GM18867 (cell line): ENCODE measurements at regions not wholly inside any gene's neighbourhood (a gene's known extent, or its start where the extent isn't known, plus 50 kb on each side); places are given as distances from the start of the nearest gene placed in this dataset.

ENCODE experiments used
- ATAC-seq: cut with Tn5 transposase; IDR thresholded peaks from one replicate; pipeline ENCODE4 v1.9.1; 2021; ENCODE audit warnings: mild to moderate bottlenecking, moderate library complexity; ENCODE audit not compliant: unreplicated experiment

DNA sequence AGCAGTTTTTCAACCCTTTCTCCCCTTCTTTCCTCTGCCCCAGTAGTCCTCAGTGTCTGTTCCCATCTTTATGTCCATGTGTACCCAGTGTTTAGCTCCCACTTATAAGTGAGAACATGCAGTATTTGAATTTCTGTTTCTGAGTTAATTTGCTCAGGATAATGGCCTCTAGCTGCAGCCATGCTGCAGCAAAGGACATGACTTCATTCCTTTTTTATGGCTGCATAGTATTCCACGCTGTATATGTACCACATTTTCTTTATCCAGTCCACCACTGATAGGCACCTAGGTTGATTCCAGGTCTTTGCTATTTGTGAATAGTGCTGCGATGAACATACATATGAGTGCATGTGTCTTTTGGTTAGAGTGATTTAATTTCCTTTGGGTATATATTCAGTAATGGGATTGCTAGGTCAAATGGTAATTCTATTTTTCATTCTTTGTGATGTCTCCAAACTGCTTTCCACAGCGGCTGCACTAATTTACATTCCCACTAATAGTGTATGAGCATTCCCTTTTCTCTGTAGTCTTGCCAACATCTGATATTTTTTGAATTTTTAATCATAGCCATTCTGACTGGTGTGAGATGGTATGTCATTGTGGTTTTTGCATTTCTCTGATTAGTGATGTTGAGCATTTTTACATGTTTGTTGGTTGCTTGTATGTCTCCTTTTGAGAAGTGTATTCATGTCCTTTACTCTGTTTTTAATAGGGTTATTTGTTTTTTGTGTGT, 54.6 kb upstream of the ANK2 start:
- ATAC-seq, result no peak
